Fibroblast of pulmonary artery (primary cell): ENCODE measurements at regions not wholly inside any gene's neighbourhood (a gene's known extent, or its start where the extent isn't known, plus 50 kb on each side); places are given as distances from the start of the nearest gene placed in this dataset.
A peak's percentile ranks its signal among the peaks of the same experiment; 100 is the strongest.

Experiments
- DNase-seq: peaks from one replicate; pipeline ENCODE4 v3.0.0-alpha.2; 2010; ENCODE audit warnings: low read depth
- H3K4me3 ChIP-seq: replicated peaks from 2 replicates; pipeline ENCODE4 v1.5.1; 2011; ENCODE audit warnings: low read depth, mild to moderate bottlenecking, control low read depth, low read length, moderate library complexity
- TF ChIP-seq, protein P1 (sequence below): IDR thresholded peaks from 2 replicates; pipeline ENCODE4 v1.5.1; 2011; ENCODE audit warnings: mild to moderate bottlenecking, control low read depth, low read length, inconsistent platforms; ENCODE audit errors: missing control alignments

DNA sequence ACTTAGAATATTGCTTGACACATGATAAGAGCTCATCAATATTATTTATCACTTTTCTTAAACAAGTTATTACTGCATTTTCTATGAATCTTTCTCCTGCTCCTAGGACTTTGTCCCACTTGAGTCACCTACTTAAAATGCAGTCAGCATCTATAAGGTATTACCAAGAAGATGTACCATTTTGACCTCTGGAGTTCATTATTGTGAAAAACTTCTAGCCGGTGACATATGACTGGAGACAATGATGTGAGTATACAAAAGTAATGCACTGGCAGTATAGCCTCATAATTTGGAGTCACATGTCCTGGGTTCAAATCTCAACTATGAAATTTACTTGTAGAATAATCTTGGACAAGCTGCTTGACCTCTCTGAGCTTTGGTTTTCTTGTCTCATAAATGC is 278.5 kb downstream of the PLPP3 start:
- no peak for DNase-seq
- no peak overlapping the region for H3K4me3 ChIP-seq
- TF ChIP-seq, protein P1, sequence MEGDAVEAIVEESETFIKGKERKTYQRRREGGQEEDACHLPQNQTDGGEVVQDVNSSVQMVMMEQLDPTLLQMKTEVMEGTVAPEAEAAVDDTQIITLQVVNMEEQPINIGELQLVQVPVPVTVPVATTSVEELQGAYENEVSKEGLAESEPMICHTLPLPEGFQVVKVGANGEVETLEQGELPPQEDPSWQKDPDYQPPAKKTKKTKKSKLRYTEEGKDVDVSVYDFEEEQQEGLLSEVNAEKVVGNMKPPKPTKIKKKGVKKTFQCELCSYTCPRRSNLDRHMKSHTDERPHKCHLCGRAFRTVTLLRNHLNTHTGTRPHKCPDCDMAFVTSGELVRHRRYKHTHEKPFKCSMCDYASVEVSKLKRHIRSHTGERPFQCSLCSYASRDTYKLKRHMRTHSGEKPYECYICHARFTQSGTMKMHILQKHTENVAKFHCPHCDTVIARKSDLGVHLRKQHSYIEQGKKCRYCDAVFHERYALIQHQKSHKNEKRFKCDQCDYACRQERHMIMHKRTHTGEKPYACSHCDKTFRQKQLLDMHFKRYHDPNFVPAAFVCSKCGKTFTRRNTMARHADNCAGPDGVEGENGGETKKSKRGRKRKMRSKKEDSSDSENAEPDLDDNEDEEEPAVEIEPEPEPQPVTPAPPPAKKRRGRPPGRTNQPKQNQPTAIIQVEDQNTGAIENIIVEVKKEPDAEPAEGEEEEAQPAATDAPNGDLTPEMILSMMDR: no peak

DNA sequence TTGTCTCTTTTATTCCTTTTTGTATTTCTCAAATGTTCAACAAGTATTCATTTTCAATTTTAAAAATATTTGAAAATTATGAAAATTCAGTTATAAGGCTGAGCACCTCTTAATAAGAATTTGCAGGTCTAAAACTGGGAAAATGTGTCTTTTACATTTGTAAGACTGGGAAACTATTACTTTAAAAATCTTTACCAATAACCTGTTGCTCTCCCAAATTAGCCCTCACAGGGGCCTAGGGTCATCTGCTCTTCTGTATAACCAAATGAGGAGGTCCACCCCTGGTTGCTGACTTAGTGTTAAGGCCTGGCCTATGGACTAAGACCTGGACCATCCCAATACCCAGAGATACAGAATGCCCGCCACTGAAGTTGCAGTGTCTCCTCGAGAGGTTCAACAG is 280.5 kb downstream of the PLPP3 start:
- TF ChIP-seq, protein P1: no peak
- no peak for DNase-seq
- H3K4me3 ChIP-seq: no peak overlapping the region

DNA sequence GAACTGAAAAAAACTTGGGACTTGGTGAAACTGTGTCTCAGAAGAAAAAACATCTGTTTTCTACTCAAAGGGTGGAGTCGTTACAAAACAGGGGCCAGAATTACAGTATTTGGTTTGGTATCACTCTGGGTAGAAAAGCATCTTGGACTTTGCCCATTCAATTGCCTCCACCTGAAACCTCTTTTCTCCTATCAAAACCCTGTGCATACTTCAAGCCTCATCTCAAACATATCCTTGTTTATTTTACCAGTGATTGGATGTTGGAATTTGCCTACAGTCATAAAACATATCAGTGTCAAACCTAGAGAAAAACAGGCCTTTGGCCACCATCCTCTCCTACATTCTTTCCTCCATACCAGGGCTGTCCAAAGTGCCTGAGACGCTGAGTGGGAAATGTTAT is 281.5 kb downstream of the PLPP3 start:
- TF ChIP-seq, protein P1: no peak
- DNase-seq: no peak
- no peak overlapping the region for H3K4me3 ChIP-seq

DNA sequence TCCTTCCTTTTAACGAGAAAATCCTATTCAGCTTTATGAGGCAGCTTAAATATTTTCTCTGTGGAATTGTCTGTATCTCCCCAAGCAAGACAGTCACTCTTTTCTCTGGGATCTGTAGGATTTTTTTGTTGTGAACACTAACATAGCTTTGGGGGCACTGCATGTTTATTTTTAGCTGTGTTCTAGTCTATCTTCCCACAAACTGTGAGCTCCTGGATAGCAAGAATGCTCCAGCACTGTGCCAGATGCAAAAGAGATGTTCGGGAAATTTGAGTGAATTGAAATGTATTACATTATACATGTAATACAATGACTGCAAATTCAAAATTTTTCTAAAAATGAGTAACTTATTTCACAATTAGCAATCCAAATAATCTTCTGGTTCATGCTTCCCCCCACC is 282.2 kb downstream of the PLPP3 start:
- no peak overlapping the region for H3K4me3 ChIP-seq
- no peak for DNase-seq
- TF ChIP-seq, protein P1: no peak

DNA sequence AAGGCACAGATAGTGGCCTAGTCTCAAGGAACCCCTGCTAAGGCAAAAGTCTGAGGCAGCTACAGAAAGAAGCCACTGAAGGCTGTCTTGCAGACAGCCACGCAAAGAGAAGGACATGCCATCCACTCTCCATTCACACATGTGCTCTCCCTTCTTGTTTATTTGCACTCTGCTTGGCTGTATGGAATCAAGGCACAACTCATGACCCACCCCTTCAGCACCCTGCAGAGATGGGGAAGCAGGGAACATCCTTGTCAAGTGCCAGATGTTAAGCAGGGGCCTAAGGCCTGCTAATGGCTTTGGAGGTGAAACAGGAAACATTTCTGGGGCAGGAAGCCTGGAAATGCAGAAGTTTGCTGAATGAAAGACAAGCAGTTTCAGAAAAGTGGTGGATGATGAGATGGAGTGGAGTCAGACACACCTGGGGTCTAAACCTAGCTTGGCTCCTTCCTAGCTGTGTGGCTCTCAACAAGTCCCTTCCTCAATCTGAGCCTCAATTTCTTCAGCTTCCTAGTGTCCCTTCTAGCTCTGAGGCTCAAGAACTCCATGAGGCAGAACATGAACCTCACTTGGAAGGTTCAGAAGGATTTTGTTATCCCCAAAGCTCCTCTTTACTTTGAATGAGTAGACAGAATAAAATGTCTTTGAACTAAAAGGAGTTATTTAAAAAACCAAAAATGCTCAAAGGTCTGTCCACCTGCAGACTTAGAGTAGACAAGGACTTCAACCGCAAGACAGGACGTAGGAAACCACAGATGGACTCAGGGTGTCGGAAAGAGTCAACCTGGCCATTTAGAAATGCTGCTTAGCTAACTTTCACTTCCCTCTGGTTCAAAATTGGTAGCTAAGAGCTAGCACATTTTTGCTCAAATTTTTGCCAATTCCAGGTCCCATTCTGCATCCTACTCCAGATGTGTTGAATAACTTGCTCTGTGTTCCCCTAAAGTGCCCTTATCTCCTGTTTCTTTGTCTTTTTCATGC is 283.1 kb downstream of the PLPP3 start:
- no peak overlapping the region for H3K4me3 ChIP-seq
- DNase-seq: no peak
- TF ChIP-seq, protein P1: no peak

DNA sequence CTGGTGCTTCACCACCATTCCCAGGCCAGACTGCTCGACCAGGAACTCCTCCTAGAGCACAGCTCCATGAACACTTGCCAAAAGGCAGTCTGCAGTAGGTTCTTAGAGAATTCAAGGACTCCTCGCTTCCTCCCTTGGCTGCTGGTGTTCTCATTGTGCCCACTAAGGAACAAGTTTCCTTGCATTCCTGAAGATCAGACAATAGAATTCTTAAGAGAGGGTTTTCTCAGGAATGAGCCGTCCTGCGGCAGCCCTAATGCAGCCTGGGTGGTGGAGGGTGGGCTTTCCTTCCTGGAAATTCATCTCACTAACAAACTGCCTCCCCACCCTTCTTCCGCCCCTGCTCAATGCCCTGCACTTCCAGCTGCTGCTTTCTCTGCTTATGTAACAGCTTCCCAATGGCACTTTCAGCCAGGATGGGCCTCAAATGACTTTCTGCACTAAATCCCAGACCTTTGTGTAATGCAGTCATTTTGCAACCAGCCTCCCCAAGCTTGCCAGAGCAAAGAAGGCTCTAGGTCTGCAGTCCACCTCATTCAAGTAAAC is 287.9 kb downstream of the PLPP3 start:
- TF ChIP-seq, protein P1: no peak
- no peak overlapping the region for H3K4me3 ChIP-seq
- peak; percentile 45 for DNase-seq
